IMR-90 (cell line): ENCODE measurements at regions not wholly inside any gene's neighbourhood (a gene's known extent, or its start where the extent isn't known, plus 50 kb on each side); places are given as distances from the start of the nearest gene placed in this dataset.

Source experiments
- ATAC-seq: fragments of 200-7000 bp; cut with Tn5 transposase; 2 replicates; pipeline ENCODE4 v1.9.1; 2020; ENCODE audit warnings: low read depth, mild to moderate bottlenecking, moderate library complexity
- BruUV-seq: library from RNA; stranded (reverse); fragments of 400-500 nt; replicated peaks from 2 replicates; lab custom pipeline; 2021; lab: Mats Ljungman, UMichigan
- CTCF ChIA-PET: fragments of 300-600 bp; formaldehyde crosslinking; extraction: SDS; loops from one replicate; lab custom pipeline; 2021; ENCODE audit warnings: antibody characterized with exemption; lab: Yijun Ruan, JAX
- POLR2A ChIA-PET: fragments of 300-600 bp; sonication (Branson Sonifier 250); formaldehyde crosslinking; loops from one replicate; lab custom pipeline; 2022; ENCODE audit warnings: antibody characterized with exemption; ENCODE audit not compliant: unreplicated experiment; lab: Charles Lee
- DNase-seq: peaks from one replicate; pipeline ENCODE4 v3.0.0; 2013
- H2AFZ ChIP-seq: replicated peaks from 2 replicates; pipeline ENCODE3; 2013; ENCODE audit warnings: low read length, mild to moderate bottlenecking; ENCODE audit not compliant: poor library complexity
- H2AK5ac ChIP-seq: 2 replicates; pipeline ENCODE4 v1.6.1; 2013; ENCODE audit warnings: low read depth, low read length, inconsistent platforms
- H2AK9ac ChIP-seq: replicated peaks from 2 replicates; pipeline ENCODE3; 2013; ENCODE audit warnings: mild to moderate bottlenecking, low read depth, low read length, moderate library complexity; ENCODE audit not compliant: poor library complexity
- H2BK120ac ChIP-seq: 2 replicates; pipeline ENCODE4 v1.6.1; 2013; ENCODE audit warnings: low read depth, low read length, inconsistent platforms
- H2BK15ac ChIP-seq: 3 replicates; pipeline ENCODE4 v1.6.1; 2013; ENCODE audit warnings: low read depth, low read length, inconsistent platforms
- H2BK20ac ChIP-seq: 2 replicates; pipeline ENCODE4 v1.6.1; 2013; ENCODE audit warnings: low read depth, mild to moderate bottlenecking, inconsistent platforms, low read length, moderate library complexity
- H2BK5ac ChIP-seq: 2 replicates; pipeline ENCODE4 v1.6.1; 2013; ENCODE audit warnings: mild to moderate bottlenecking, low read depth, low read length, inconsistent platforms; ENCODE audit not compliant: poor library complexity, severe bottlenecking
- H3K14ac ChIP-seq: replicated peaks from 2 replicates; pipeline ENCODE4 v1.6.1; 2013; ENCODE audit warnings: low read depth, low read length, inconsistent platforms
- H3K18ac ChIP-seq: 2 replicates; pipeline ENCODE4 v1.6.1; 2013; ENCODE audit warnings: low read depth, low read length, control low read depth
- H3K23ac ChIP-seq: 2 replicates; pipeline ENCODE4 v1.6.1; 2013; ENCODE audit warnings: low read depth, low read length, inconsistent platforms
- H3K27ac ChIP-seq: 2 replicates; pipeline ENCODE4 v1.5.1; 2013; ENCODE audit warnings: mild to moderate bottlenecking, control low read depth, low read length; ENCODE audit not compliant: insufficient read depth
- H3K27me3 ChIP-seq: 2 replicates; pipeline ENCODE4 v1.6.1; 2013; ENCODE audit warnings: low read length; ENCODE audit not compliant: control insufficient read depth, insufficient read depth
- H3K36me3 ChIP-seq: 2 replicates; pipeline ENCODE4 v1.6.1; 2013; ENCODE audit warnings: low read length, mixed read lengths; ENCODE audit not compliant: control insufficient read depth, insufficient read depth
- H3K4ac ChIP-seq: 2 replicates; pipeline ENCODE4 v1.6.1; 2013; ENCODE audit warnings: low read depth, low read length, inconsistent platforms
- H3K4me1 ChIP-seq: 2 replicates; pipeline ENCODE4 v1.6.1; 2013; ENCODE audit warnings: low read length, mixed read lengths; ENCODE audit not compliant: control insufficient read depth, insufficient read depth
- H3K4me2 ChIP-seq: 2 replicates; pipeline ENCODE4 v1.6.1; 2013; ENCODE audit warnings: low read depth, mild to moderate bottlenecking, control low read depth, low read length, moderate library complexity
- H3K4me3 ChIP-seq: 2 replicates; pipeline ENCODE4 v1.5.1; 2013; ENCODE audit warnings: low read depth, mild to moderate bottlenecking, control low read depth, low read length, moderate library complexity; ENCODE audit not compliant: insufficient read depth
- H3K56ac ChIP-seq: 2 replicates; pipeline ENCODE4 v1.6.1; 2013; ENCODE audit warnings: low read length, inconsistent platforms; ENCODE audit not compliant: insufficient read depth; ENCODE audit errors: extremely low read depth
- H3K79me1 ChIP-seq, 2 experiments: 2 replicates each; pipeline ENCODE4 v1.6.1; 2013; ENCODE audit warnings: low read length in 2 of 2, inconsistent platforms in 1 of 2, low read depth in 1 of 2
- H3K9ac ChIP-seq: 2 replicates; pipeline ENCODE4 v1.6.1; 2013; ENCODE audit warnings: low read depth, low read length, control low read depth
- H3K9me1 ChIP-seq: 2 replicates; pipeline ENCODE4 v1.6.1; 2013; ENCODE audit warnings: low read length, inconsistent platforms; ENCODE audit not compliant: insufficient read depth
- H3K9me3 ChIP-seq: 2 replicates; pipeline ENCODE4 v1.6.1; 2013; ENCODE audit warnings: low read length; ENCODE audit not compliant: control insufficient read depth, insufficient read depth
- H4K20me1 ChIP-seq: 2 replicates; pipeline ENCODE4 v1.6.1; 2013; ENCODE audit warnings: low read length, inconsistent platforms; ENCODE audit not compliant: insufficient read depth
- H4K5ac ChIP-seq: 2 replicates; pipeline ENCODE4 v1.6.1; 2013; ENCODE audit warnings: mild to moderate bottlenecking, low read depth, low read length, control low read depth
- H4K8ac ChIP-seq, 2 experiments: 2 replicates each; pipeline ENCODE4 v1.6.1; 2013; ENCODE audit warnings: low read depth in 2 of 2, low read length in 2 of 2, control low read depth in 1 of 2, inconsistent platforms in 1 of 2
- H4K91ac ChIP-seq: 2 replicates; pipeline ENCODE4 v1.6.1; 2013; ENCODE audit warnings: low read depth, low read length, inconsistent platforms; ENCODE audit not compliant: insufficient read depth
- CEBPB ChIP-seq: IDR thresholded peaks from 2 replicates; pipeline ENCODE4 v1.6.1; 2012; ENCODE audit warnings: low read depth, low read length, improper control_type of control experiment
- CHD1 ChIP-seq: IDR thresholded peaks from 2 replicates; pipeline ENCODE4 v1.6.1; 2012; ENCODE audit warnings: low read depth, low read length, improper control_type of control experiment
- FOS ChIP-seq: fragments of 150-350 bp; IDR thresholded peaks from 2 replicates; pipeline ENCODE4 v1.6.1; 2016; ENCODE audit warnings: low read depth, low read length
- MAFK ChIP-seq: IDR thresholded peaks from 2 replicates; pipeline ENCODE4 v1.6.1; 2012; ENCODE audit warnings: low read depth, low read length, improper control_type of control experiment
- MXI1 ChIP-seq: IDR thresholded peaks from 2 replicates; pipeline ENCODE4 v1.6.1; 2012; ENCODE audit warnings: low read depth, mild to moderate bottlenecking, low read length, moderate library complexity, borderline replicate concordance
- POLR2A ChIP-seq: IDR thresholded peaks from 2 replicates; pipeline ENCODE4 v1.6.1; 2012; ENCODE audit warnings: mild to moderate bottlenecking, low read depth, low read length
- RAD21 ChIP-seq: IDR thresholded peaks from 2 replicates; pipeline ENCODE4 v1.6.1; 2012; ENCODE audit warnings: low read length, improper control_type of control experiment
- RCOR1 ChIP-seq: IDR thresholded peaks from 2 replicates; pipeline ENCODE4 v1.6.1; 2012; ENCODE audit warnings: mild to moderate bottlenecking, low read length, improper control_type of control experiment; ENCODE audit not compliant: insufficient replicate concordance
- SMC3 ChIP-seq: fragments of 150-350 bp; IDR thresholded peaks from 2 replicates; pipeline ENCODE4 v1.6.1; 2016; ENCODE audit warnings: low read depth, mild to moderate bottlenecking, antibody characterized with exemption, low read length, moderate library complexity
- WGBS, 2 experiments: methylation state at CpG; one replicate each; pipeline versions ENCODE4 v1.1.5 to v1.1.7; 2013; ENCODE audit warnings: missing lambda C conversion rate in 2 of 2; ENCODE audit not compliant: insufficient read length in 1 of 2; ENCODE audit errors: extremely low coverage in 2 of 2; 5-methylcytosine and 5-hydroxymethylcytosine counted together
- dilution Hi-C: fragments of 300-500 bp; cut with HindIII; formaldehyde crosslinking; loops from one replicate; pipeline ENCODE4 v1.14.3; 2018; ENCODE audit warnings: low sequenced_read_pairs; ENCODE audit not compliant: unreplicated experiment
- in situ Hi-C: fragments of 300-500 bp; cut with MboI; formaldehyde crosslinking; loops from 3 replicates; pipeline ENCODE4 v1.14.3; 2019; ENCODE audit warnings: low sequenced_read_pairs, inconsistent platforms, mixed read lengths
- intact Hi-C: fragments of 100-400 bp; cut with micrococcal nuclease; formaldehyde crosslinking; loops from 2 replicates; pipeline ENCODE4 v1.10.0; 2022
- TF ChIP-seq, protein P1 (sequence below): fragments of 150-350 bp; IDR thresholded peaks from 2 replicates; pipeline ENCODE4 v1.6.1; 2017; ENCODE audit warnings: mild to moderate bottlenecking, antibody characterized with exemption, low read length, low read depth
- TF ChIP-seq, protein P2 (sequence below): fragments of 150-350 bp; IDR thresholded peaks from 2 replicates; pipeline ENCODE4 v1.6.1; 2016; ENCODE audit warnings: low read depth, mild to moderate bottlenecking, low read length, moderate library complexity, borderline replicate concordance

DNA sequence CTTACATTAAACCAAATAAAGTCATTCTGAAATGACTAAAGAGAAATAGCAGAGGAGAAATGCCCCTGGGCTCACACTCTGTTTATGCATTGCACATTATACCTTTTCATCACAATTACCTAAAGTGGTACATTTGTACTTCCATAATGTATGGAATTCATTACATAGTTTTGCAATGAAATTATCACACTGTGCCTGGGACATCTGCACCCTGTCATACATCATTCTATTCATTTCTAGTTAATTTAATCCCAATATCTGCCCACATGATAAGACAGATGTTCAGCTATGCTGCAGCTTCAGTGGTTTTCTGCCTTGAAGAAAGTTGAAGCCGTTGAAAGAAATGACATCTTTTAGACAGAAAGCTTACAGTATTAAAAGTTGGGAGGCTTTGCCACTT, 580.0 kb downstream of the SOX6 start:
- no peak overlapping the region for H2BK120ac ChIP-seq
- intact Hi-C loops = no loop called here
- no peak for ATAC-seq
- H3K79me1 ChIP-seq = no peaks in the 10 kb centered on the region
- H3K9ac ChIP-seq = no peak overlapping the region
- TF ChIP-seq, protein P1, sequence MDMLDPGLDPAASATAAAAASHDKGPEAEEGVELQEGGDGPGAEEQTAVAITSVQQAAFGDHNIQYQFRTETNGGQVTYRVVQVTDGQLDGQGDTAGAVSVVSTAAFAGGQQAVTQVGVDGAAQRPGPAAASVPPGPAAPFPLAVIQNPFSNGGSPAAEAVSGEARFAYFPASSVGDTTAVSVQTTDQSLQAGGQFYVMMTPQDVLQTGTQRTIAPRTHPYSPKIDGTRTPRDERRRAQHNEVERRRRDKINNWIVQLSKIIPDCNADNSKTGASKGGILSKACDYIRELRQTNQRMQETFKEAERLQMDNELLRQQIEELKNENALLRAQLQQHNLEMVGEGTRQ = no peak
- no peak for TF ChIP-seq POLR2A
- TF ChIP-seq FOS = no peak
- TF ChIP-seq SMC3 = no peak
- no peak for TF ChIP-seq MAFK
- TF ChIP-seq, protein P2, sequence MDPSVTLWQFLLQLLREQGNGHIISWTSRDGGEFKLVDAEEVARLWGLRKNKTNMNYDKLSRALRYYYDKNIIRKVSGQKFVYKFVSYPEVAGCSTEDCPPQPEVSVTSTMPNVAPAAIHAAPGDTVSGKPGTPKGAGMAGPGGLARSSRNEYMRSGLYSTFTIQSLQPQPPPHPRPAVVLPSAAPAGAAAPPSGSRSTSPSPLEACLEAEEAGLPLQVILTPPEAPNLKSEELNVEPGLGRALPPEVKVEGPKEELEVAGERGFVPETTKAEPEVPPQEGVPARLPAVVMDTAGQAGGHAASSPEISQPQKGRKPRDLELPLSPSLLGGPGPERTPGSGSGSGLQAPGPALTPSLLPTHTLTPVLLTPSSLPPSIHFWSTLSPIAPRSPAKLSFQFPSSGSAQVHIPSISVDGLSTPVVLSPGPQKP = no peak
- no peak for TF ChIP-seq CEBPB
- TF ChIP-seq RAD21 = no peak
- no peak for TF ChIP-seq MXI1
- TF ChIP-seq CHD1 = no peak
- TF ChIP-seq RCOR1 = no peak
- no peak overlapping the region for H3K14ac ChIP-seq
- H3K9me1 ChIP-seq = 0 out of 2 replicates have a peak, but pooled peaks cover 6% of the 10 kb centered on the region
- H2AK9ac ChIP-seq = no peak overlapping the region
- no peak overlapping the region for H2BK5ac ChIP-seq
- dilution Hi-C loops = no loop called here
- H3K4me3 ChIP-seq = no peak overlapping the region
- H3K56ac ChIP-seq = no peak overlapping the region
- H3K4me2 ChIP-seq = no peak overlapping the region
- no peak overlapping the region for H4K91ac ChIP-seq
- H4K5ac ChIP-seq = no peak overlapping the region
- H2AFZ ChIP-seq = no peak overlapping the region
- H2BK15ac ChIP-seq = no peak overlapping the region
- no peaks in the 10 kb centered on the region for H3K36me3 ChIP-seq
- H3K4ac ChIP-seq = no peak overlapping the region
- BruUV-seq = no TSS peak
- no peak overlapping the region for H3K18ac ChIP-seq
- H3K9me3 ChIP-seq = no peaks in the 10 kb centered on the region
- no peak overlapping the region for H3K23ac ChIP-seq
- H3K4me1 ChIP-seq = peaks cover 8% of the 10 kb centered on the region
- no peak overlapping the region for H3K27ac ChIP-seq
- H4K8ac ChIP-seq = no peak overlapping the region
- H3K27me3 ChIP-seq = no peaks in the 10 kb centered on the region; the same call in 1 of the 2 replicates
- in situ Hi-C loops = no loop called here
- WGBS, 2 experiments = no CpG with 5 or more reads among the region's 1 CpG
- no peak overlapping the region for H2AK5ac ChIP-seq
- ChIA-PET CTCF (no interaction called here), POLR2A (no interaction called here)
- H2BK20ac ChIP-seq = no peak overlapping the region
- no peak for DNase-seq
- H4K20me1 ChIP-seq = no peaks in the 10 kb centered on the region
